ENCODE measurements at regions not wholly inside any gene's neighbourhood (a gene's known extent, or its start where the extent isn't known, plus 50 kb on each side); places are given as distances from the start of the nearest gene placed in this dataset.
A peak's percentile ranks its signal among the peaks of the same experiment; 100 is the strongest.
"Not testable (repeated sequence)": the region's sequence is repeated elsewhere in the genome, so short reads cannot be mapped to it uniquely, and the experiment has no call there.

- no peak for DNase-seq (ENCODE audit: low read depth)
- in situ Hi-C loops (cut with HindIII; ENCODE audit: low pct_unique_long_range_greater_than_20kb, low sequenced_read_pairs) = no loop called here
Measured at GRCh38 chr7:9280088-9280487, 846.7 kb downstream of the NXPH1 start.

DNA sequence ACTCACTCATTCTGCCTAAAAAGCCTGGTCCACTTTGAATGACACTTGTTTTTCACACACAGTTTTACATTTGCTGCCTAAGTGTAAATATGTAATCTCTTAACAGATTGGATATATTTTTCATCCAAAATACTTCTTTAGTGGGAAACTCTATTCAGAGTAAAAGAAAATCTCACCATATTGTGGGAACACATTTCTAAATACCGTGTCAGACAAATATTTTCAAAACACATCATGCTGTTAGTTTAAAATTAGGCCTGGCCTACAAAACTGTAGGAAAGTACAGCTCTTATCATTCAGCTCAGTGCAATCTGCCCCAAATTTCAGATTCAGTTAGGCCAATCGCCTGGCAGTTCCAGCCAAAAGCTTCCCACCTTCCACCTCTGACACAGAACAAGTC is 849.8 kb downstream of the NXPH1 start:
- no peak for DNase-seq (ENCODE audit: low read depth)
- in situ Hi-C loops (cut with HindIII; ENCODE audit: low pct_unique_long_range_greater_than_20kb, low sequenced_read_pairs) = no loop called here

DNA sequence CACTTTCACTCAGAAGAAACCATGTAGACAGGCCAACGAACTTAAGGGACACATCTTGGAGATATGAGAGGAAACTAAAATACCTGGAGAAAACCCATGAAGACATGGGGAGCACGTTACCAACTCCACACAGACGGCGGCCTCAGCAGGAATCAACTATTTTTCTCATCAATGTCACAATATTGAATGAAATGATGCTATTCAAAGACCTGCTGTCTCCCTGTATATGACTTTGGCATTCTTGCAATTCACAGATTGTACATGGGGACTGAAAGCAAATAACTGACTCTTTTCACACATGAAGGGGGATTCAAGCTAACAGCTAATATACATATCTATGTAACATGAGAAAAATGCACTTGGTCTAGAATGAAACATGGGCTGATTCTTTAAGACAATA is 869.0 kb downstream of the NXPH1 start:
- DNase-seq (ENCODE audit: low read depth) = no peak
- in situ Hi-C loops (cut with HindIII; ENCODE audit: low pct_unique_long_range_greater_than_20kb, low sequenced_read_pairs) = no loop called here

- DNase-seq (ENCODE audit: low read depth) = no peak
- in situ Hi-C loops (cut with HindIII; ENCODE audit: low pct_unique_long_range_greater_than_20kb, low sequenced_read_pairs) = no loop called here
Measured at GRCh38 chr7:9307131-9307530, 873.7 kb downstream of the NXPH1 start.

DNA sequence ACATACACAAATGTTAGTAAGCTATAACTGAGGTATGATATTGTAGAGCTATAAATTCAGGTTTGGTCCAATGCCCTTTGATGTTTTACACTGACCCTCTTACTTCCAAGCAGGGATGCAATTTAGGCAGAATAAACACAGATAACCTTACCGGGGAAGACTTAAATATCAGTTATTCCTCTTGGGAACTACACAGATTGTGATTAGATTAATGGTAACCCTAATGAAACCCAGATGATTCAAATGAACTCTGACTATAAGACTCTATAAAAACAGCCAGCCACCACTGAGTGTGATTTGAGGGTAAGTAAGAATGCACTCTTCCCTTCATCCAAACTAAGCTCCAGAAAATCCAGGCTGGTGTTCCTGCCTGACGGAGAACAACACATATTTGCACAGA is 891.1 kb downstream of the NXPH1 start:
- in situ Hi-C loops (cut with HindIII; ENCODE audit: low pct_unique_long_range_greater_than_20kb, low sequenced_read_pairs) = no loop called here
- DNase-seq (ENCODE audit: low read depth) = no peak

- no peak for DNase-seq (ENCODE audit: low read depth)
- in situ Hi-C loops (cut with HindIII; ENCODE audit: low pct_unique_long_range_greater_than_20kb, low sequenced_read_pairs) = no loop called here
Measured at GRCh38 chr7:9328296-9328695, 894.9 kb downstream of the NXPH1 start.

GRCh38 chr7:9349625-9350024 is 916.2 kb downstream of the NXPH1 start:
- DNase-seq (ENCODE audit: low read depth) = no peak
- in situ Hi-C loops (cut with HindIII; ENCODE audit: low pct_unique_long_range_greater_than_20kb, low sequenced_read_pairs) = no loop called here

DNA sequence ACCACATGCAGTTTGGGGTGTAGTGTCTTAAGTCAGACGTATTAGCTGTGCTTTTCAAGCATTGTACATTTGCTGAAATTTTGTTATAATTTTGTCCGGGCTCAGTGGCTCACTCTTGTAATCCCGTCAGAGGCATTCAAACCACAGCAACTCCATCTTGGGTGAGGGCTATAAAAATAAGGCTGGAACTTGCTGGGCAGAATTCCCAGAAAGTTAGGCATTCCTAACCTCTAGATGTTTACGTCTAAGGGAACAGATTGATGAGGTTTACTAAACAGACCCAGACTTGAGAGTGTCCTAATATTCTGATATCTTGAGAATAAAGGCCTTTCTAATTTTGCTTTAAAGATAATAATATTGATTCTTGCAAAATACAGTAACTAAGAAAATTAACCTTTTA is 957.8 kb downstream of the NXPH1 start:
- DNase-seq (ENCODE audit: low read depth) = no peak
- in situ Hi-C loops (cut with HindIII; ENCODE audit: low pct_unique_long_range_greater_than_20kb, low sequenced_read_pairs) = no loop called here

DNA sequence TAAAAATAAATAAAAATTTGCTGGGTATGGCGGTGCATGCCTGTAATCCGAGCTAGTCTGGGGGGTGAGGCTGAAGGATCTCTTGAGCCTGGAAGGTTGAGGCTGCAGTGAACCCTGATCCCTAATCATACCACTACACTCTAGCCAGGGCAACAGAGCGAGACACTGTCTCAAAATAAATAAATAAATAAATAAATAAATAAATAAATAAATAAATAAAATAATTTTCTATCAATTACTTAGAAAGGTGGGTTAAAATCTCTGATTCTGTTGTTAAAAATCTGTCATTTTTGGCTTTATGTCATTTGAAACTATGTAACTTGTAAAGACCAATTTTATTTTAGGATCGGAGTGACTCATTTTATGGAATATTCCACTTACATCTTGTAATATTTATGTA is 958.6 kb downstream of the NXPH1 start:
- in situ Hi-C loops (cut with HindIII; ENCODE audit: low pct_unique_long_range_greater_than_20kb, low sequenced_read_pairs) = no loop called here
- DNase-seq (ENCODE audit: low read depth) = no peak

DNA sequence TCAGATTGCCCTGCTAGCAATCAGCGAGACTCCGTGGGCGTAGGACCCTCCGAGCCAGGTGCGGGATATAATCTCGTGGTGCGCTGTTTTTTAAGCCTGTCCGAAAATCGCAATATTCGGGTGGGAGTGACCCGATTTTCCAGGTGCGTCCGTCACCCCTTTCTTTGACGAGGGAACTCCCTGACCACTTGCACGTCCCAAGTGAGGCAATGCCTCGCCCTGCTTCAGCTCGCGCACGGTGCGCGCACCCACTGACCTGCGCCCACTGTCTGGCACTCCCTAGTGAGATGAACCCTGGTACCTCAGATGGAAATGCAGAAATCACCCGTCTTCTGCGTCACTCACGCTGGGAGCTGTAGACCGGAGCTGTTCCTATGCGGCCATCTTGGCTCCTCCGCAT is 971.0 kb downstream of the NXPH1 start:
- DNase-seq (ENCODE audit: low read depth); in situ Hi-C loops (cut with HindIII; ENCODE audit: low pct_unique_long_range_greater_than_20kb, low sequenced_read_pairs): not testable (repeated sequence)

GRCh38 chr7:9407816-9408215 is 974.4 kb downstream of the NXPH1 start:
- in situ Hi-C loops (cut with HindIII; ENCODE audit: low pct_unique_long_range_greater_than_20kb, low sequenced_read_pairs) = no loop called here
- no peak for DNase-seq (ENCODE audit: low read depth)

- DNase-seq (ENCODE audit: low read depth) = peak; percentile 25
Measured at GRCh38 chr7:9453521-9453920, 1020.1 kb downstream of the NXPH1 start.

GRCh38 chr7:9488555-9488954 is 1055.1 kb downstream of the NXPH1 start:
- in situ Hi-C loops (cut with HindIII; ENCODE audit: low pct_unique_long_range_greater_than_20kb, low sequenced_read_pairs) = no loop called here
- DNase-seq (ENCODE audit: low read depth) = peak; percentile 68

More at GRCh38 chr7:9453521-9453920, 1020.1 kb downstream of the NXPH1 start:
- in situ Hi-C loops (cut with HindIII; ENCODE audit: low pct_unique_long_range_greater_than_20kb, low sequenced_read_pairs) = no loop called here

- DNase-seq (ENCODE audit: low read depth) = no peak
- in situ Hi-C loops (cut with HindIII; ENCODE audit: low pct_unique_long_range_greater_than_20kb, low sequenced_read_pairs) = no loop called here
Measured at GRCh38 chr7:9498303-9498702, 1064.9 kb downstream of the NXPH1 start.

GRCh38 chr7:9502269-9502668 is 1068.9 kb downstream of the NXPH1 start:
- in situ Hi-C loops (cut with HindIII; ENCODE audit: low pct_unique_long_range_greater_than_20kb, low sequenced_read_pairs) = no loop called here
- no peak for DNase-seq (ENCODE audit: low read depth)

GRCh38 chr7:9504678-9505077 is 1071.3 kb downstream of the NXPH1 start:
- in situ Hi-C loops (cut with HindIII; ENCODE audit: low pct_unique_long_range_greater_than_20kb, low sequenced_read_pairs) = no loop called here
- DNase-seq (ENCODE audit: low read depth) = no peak

- in situ Hi-C loops (cut with HindIII; ENCODE audit: low pct_unique_long_range_greater_than_20kb, low sequenced_read_pairs) = no loop called here
- DNase-seq (ENCODE audit: low read depth) = no peak
Measured at GRCh38 chr7:9505516-9505915, 1072.1 kb downstream of the NXPH1 start.

DNA sequence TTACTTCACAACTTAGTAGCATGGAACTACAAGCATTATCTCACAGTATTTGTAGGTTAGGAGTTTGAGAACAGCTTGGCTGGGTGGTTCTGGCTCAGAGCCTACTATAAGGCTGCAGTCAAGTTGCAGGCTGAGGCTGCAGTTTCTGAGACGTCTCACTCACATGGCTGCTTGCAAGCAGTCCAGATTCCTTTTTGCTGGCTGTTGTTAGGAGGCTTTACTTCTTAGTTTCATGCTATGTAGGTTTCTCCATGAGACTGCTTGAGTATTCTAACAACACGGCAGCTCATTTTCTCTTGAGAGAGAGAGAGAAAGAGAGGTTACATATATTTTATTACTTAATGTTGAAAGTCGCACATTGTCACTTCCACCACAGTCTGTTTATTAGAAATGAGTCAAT is 1073.9 kb downstream of the NXPH1 start:
- in situ Hi-C loops (cut with HindIII; ENCODE audit: low pct_unique_long_range_greater_than_20kb, low sequenced_read_pairs) = no loop called here
- no peak for DNase-seq (ENCODE audit: low read depth)

- no peak for DNase-seq (ENCODE audit: low read depth)
- in situ Hi-C loops (cut with HindIII; ENCODE audit: low pct_unique_long_range_greater_than_20kb, low sequenced_read_pairs) = no loop called here
Measured at GRCh38 chr7:9516662-9517061, 1083.3 kb downstream of the NXPH1 start.

DNA sequence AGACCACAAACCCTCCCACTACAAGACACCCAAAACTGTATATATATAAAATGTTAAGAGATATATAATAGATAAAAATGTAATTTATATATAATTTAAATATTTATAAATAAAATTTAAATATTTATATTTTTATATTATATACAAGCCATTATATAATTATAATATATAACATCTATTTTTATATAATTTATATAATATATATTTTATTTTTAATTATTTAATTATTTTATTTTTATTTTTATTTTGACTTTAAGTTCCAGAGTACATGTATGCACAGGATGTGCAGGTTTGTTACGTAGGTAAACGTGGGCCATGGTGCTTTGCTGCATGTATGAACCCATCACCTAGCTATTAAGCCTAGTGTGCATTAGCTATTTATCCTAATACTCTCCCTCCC is 1090.2 kb downstream of the NXPH1 start:
- in situ Hi-C loops (cut with HindIII; ENCODE audit: low pct_unique_long_range_greater_than_20kb, low sequenced_read_pairs) = no loop called here
- no peak for DNase-seq (ENCODE audit: low read depth)

DNA sequence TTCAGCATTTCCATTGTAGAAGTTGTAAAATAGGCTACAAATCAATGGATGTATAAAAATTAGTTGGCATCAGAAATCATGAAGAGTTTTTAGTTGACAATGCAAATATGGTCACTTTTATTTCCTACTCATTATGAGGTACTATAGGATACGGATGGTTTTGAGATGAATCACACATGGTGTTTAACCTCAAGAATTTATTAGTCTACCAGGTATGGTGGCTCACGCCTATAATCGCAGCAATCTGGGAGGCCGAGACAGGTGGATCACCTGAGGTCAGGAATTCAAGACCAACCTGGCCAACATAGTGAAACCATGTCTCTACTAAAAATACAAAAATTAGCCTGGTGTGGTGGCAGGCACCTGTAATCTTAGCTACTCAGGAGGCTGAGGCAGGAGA is 1119.0 kb downstream of the NXPH1 start:
- DNase-seq (ENCODE audit: low read depth); in situ Hi-C loops (cut with HindIII; ENCODE audit: low pct_unique_long_range_greater_than_20kb, low sequenced_read_pairs): not testable (repeated sequence)

Measured in Caki2 (cell line).